SK-N-SH (cell line): ENCODE measurements at regions not wholly inside any gene's neighbourhood (a gene's known extent, or its start where the extent isn't known, plus 50 kb on each side); places are given as distances from the start of the nearest gene placed in this dataset.

ENCODE experiments used
- CTCF ChIA-PET: fragments of 300-600, 350-600 bp; formaldehyde crosslinking; extraction: SDS; loops from one replicate; lab custom pipeline; 2021; lab: Yijun Ruan, JAX
- POLR2A ChIA-PET: fragments of 350-600 bp; sonication (Branson Sonifier 250); formaldehyde crosslinking; extraction: SDS; loops from one replicate; lab custom pipeline; 2020; ENCODE audit warnings: antibody characterized with exemption, inconsistent platforms; lab: Yijun Ruan, JAX
- DNase-seq: peaks from one replicate; pipeline ENCODE4 v3.0.0; 2012
- H2AFZ ChIP-seq: fragments of 200-600 bp; sonication (generic); 2 replicates; pipeline ENCODE4 v1.8.1; 2016; ENCODE audit warnings: antibody characterized with exemption, mild to moderate bottlenecking, low read depth
- H3F3A ChIP-seq: fragments of 200-600 bp; sonication (generic); replicated peaks from 2 replicates; pipeline ENCODE3; 2016; ENCODE audit warnings: antibody characterized with exemption, mild to moderate bottlenecking; ENCODE audit not compliant: insufficient read depth
- H3K27ac ChIP-seq, 2 experiments: fragments of 200-500 bp in 1 of 2; fragments of 200-600 bp in 1 of 2; sonication (Bioruptor generic) in 1 of 2; sonication (generic), shearing (Covaris generic) in 1 of 2; 2 replicates each; pipeline versions ENCODE4 v1.5.1 to v1.6.1; 2014 to 2016; ENCODE audit warnings: low read depth in 2 of 2, inconsistent platforms in 1 of 2, low read length in 1 of 2, mild to moderate bottlenecking in 1 of 2, mixed read lengths in 1 of 2
- H3K27me3 ChIP-seq: fragments of 200-600 bp; sonication (generic), shearing (Covaris generic); 2 replicates; pipeline ENCODE4 v1.6.1; 2016; ENCODE audit warnings: mixed run types; ENCODE audit not compliant: insufficient read depth
- H3K36me3 ChIP-seq, 2 experiments: fragments of 200-500 bp in 1 of 2; fragments of 200-600 bp in 1 of 2; sonication (Bioruptor generic) in 1 of 2; sonication (generic) in 1 of 2; replicated peaks in 1 of 2; 2 replicates each; pipeline versions ENCODE3 to v1.5.1; 2014 to 2016; ENCODE audit warnings: low read length in 1 of 2, mild to moderate bottlenecking in 1 of 2; ENCODE audit not compliant: insufficient read depth in 2 of 2, control insufficient read depth in 1 of 2
- H3K4me1 ChIP-seq, 2 experiments: fragments of 200-500 bp in 1 of 2; fragments of 200-600 bp in 1 of 2; sonication (Bioruptor generic) in 1 of 2; sonication (generic), shearing (Covaris generic) in 1 of 2; 2 replicates each; pipeline versions ENCODE4 v1.5.1 to v1.6.1; 2014 to 2016; ENCODE audit warnings: low read depth in 1 of 2, low read length in 1 of 2, mixed run types in 1 of 2; ENCODE audit not compliant: insufficient read depth in 2 of 2, control insufficient read depth in 1 of 2
- H3K4me2 ChIP-seq: fragments of 200-600 bp; sonication (generic), shearing (Covaris generic); 2 replicates; pipeline ENCODE4 v1.6.1; 2017; ENCODE audit warnings: mixed run types
- H3K4me3 ChIP-seq, 2 experiments: fragments of 200-500 bp in 1 of 2; fragments of 200-600 bp in 1 of 2; sonication (Bioruptor generic) in 1 of 2; sonication (generic), shearing (Covaris generic) in 1 of 2; 2 replicates each; pipeline versions ENCODE4 v1.5.1 to v1.8.1; 2014 to 2016; ENCODE audit warnings: low read depth in 2 of 2, inconsistent platforms in 1 of 2, low read length in 1 of 2, mild to moderate bottlenecking in 1 of 2, mixed read lengths in 1 of 2, moderate library complexity in 1 of 2
- H3K79me2 ChIP-seq: fragments of 200-600 bp; sonication (generic); 2 replicates; pipeline ENCODE4 v1.8.1; 2017; ENCODE audit warnings: mild to moderate bottlenecking; ENCODE audit not compliant: insufficient read depth
- H3K9ac ChIP-seq: fragments of 200-600 bp; sonication (generic); 2 replicates; pipeline ENCODE4 v1.6.1; 2017; ENCODE audit warnings: mixed run types
- H3K9me2 ChIP-seq: fragments of 200-600 bp; sonication (generic); 2 replicates; pipeline ENCODE4 v1.6.1; 2017; ENCODE audit warnings: mixed run types
- H3K9me3 ChIP-seq: fragments of 200-600 bp; sonication (generic); 2 replicates; pipeline ENCODE4 v1.6.1; 2017; ENCODE audit warnings: mixed run types, mild to moderate bottlenecking, moderate library complexity
- H4K20me1 ChIP-seq: fragments of 200-600 bp; sonication (generic); 2 replicates; pipeline ENCODE4 v1.6.1; 2017; ENCODE audit warnings: mild to moderate bottlenecking, mixed run types; ENCODE audit not compliant: insufficient read depth
- GABPA ChIP-seq: IDR thresholded peaks from 2 replicates; pipeline ENCODE4 v1.4.0; 2012; ENCODE audit warnings: low read depth, mild to moderate bottlenecking
- JUND ChIP-seq: IDR thresholded peaks from 2 replicates; pipeline ENCODE4 v1.4.0; 2012
- MAX ChIP-seq: IDR thresholded peaks from 2 replicates; pipeline ENCODE4 v1.4.0; 2012; ENCODE audit warnings: low read depth
- MEF2A ChIP-seq: IDR thresholded peaks from 2 replicates; pipeline ENCODE4 v1.4.0; 2012; ENCODE audit warnings: low read depth, borderline replicate concordance
- NFIC ChIP-seq: IDR thresholded peaks from 2 replicates; pipeline ENCODE4 v1.4.0; 2012; ENCODE audit warnings: borderline replicate concordance
- PBX3 ChIP-seq: IDR thresholded peaks from 2 replicates; pipeline ENCODE4; 2012
- REST ChIP-seq: IDR thresholded peaks from 2 replicates; pipeline ENCODE4 v1.6.1; 2012; ENCODE audit warnings: mild to moderate bottlenecking, low read depth, low read length, moderate library complexity
- RFX5 ChIP-seq: IDR thresholded peaks from 2 replicates; pipeline ENCODE4 v1.6.1; 2012; ENCODE audit warnings: mild to moderate bottlenecking, improper control_type of control experiment, low read length
- TAF1 ChIP-seq: IDR thresholded peaks from 2 replicates; pipeline ENCODE4 v1.6.1; 2012; ENCODE audit warnings: low read depth, mild to moderate bottlenecking, low read length, moderate library complexity, borderline replicate concordance
- TEAD4 ChIP-seq: IDR thresholded peaks from 2 replicates; pipeline ENCODE4 v1.4.0; 2012; ENCODE audit warnings: mild to moderate bottlenecking, borderline replicate concordance; ENCODE audit not compliant: insufficient read depth
- USF1 ChIP-seq: IDR thresholded peaks from 2 replicates; pipeline ENCODE4 v1.4.0; 2012; ENCODE audit warnings: low read depth, borderline replicate concordance
- USF2 ChIP-seq: fragments of 150-350 bp; IDR thresholded peaks from 2 replicates; pipeline ENCODE4 v1.6.1; 2017; ENCODE audit warnings: antibody characterized with exemption, low read length, low read depth, borderline replicate concordance
- YY1 ChIP-seq: IDR thresholded peaks from 2 replicates; pipeline ENCODE4 v1.4.0; 2012; ENCODE audit warnings: low read depth, mild to moderate bottlenecking
- WGBS: methylation state at CpG from one replicate; pipeline ENCODE4 v1.1.6; 2017; ENCODE audit warnings: low lambda C conversion rate; 5-methylcytosine and 5-hydroxymethylcytosine counted together

- no peak overlapping the region for H2AFZ ChIP-seq
- 98% methylated on average over 4 of the region's 5 CpGs for WGBS
- H3K4me2 ChIP-seq: no peak overlapping the region
- H3K9ac ChIP-seq: no peak overlapping the region
- no peaks in the 10 kb centered on the region for H3F3A ChIP-seq
- H3K4me1 ChIP-seq: no peaks in the 10 kb centered on the region; a peak in 1 of 4 replicates
- no peak overlapping the region for H3K4me3 ChIP-seq
- no peak for DNase-seq
- H3K36me3 ChIP-seq: no peaks in the 10 kb centered on the region
- no peaks in the 10 kb centered on the region for H4K20me1 ChIP-seq
- no peaks in the 10 kb centered on the region for H3K9me2 ChIP-seq
- no peaks in the 10 kb centered on the region for H3K27me3 ChIP-seq
- no peaks in the 10 kb centered on the region for H3K9me3 ChIP-seq
- POLR2A ChIA-PET: no interaction called here
- H3K27ac ChIP-seq: no peak overlapping the region
- TF ChIP-seq NFIC: no peak
- TF ChIP-seq TEAD4: no peak
- no peak for TF ChIP-seq USF1
- TF ChIP-seq YY1: no peak
- no peak for TF ChIP-seq MAX
- TF ChIP-seq REST: no peak
- TF ChIP-seq PBX3: no peak
- no peak for TF ChIP-seq JUND
- no peak for TF ChIP-seq GABPA
- TF ChIP-seq TAF1: no peak
- TF ChIP-seq USF2: no peak
- no peak for TF ChIP-seq RFX5
- no peak for TF ChIP-seq MEF2A
- H3K79me2 ChIP-seq: no peaks in the 10 kb centered on the region
- CTCF ChIA-PET: interaction anchor here (1.3 kb wide), 1 partner anchor 8 kb away, joined by 3 read pairs; no protein-coding TSS in a partner anchor
Observed at GRCh38 chr6:143613749-143614148, 64.0 kb upstream of the PHACTR2 start.
